ENCODE measurements at regions not wholly inside any gene's neighbourhood (a gene's known extent, or its start where the extent isn't known, plus 50 kb on each side); places are given as distances from the start of the nearest gene placed in this dataset.

DNA sequence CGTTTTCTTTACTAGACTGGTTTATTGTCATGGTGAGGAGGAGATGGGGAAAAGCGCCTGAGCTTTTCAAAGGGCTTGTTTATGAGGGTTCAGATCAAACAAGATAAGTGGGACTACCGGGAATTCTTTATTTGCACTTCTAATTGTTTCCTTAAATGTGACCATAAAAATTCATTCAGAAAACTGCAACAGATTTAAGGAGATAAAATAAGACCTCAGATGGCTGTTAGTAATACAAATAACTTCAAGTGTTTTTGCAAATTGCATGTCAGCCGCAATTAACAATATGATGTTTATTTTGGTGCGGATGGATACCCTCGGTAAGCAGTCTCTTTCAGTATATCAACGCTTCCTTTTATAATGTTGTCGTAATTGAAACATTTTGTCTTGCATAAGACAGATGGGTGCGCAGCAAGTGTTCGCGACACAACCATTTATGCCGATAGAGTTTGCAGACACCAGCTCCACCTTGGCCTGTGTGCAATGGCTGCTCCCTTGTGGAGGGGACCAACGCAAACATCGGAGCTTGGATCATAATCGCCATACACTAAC is 151.0 kb downstream of the C4orf33 start:
- no peak for TF ChIP-seq ARNT (IDR thresholded peaks at IDR 0.05)
- no peak for TF ChIP-seq ZNF384 (IDR thresholded peaks at IDR 0.05)
- TF ChIP-seq FOXM1 (IDR thresholded peaks at IDR 0.05; ENCODE audit: borderline replicate concordance), result no peak
- TF ChIP-seq BHLHE40 (IDR thresholded peaks at IDR 0.05; ENCODE audit: borderline replicate concordance), result no peak
- no peak for TF ChIP-seq NFRKB (IDR thresholded peaks at IDR 0.05)
- no peak for TF ChIP-seq ELF4 (IDR thresholded peaks at IDR 0.05)
- TF ChIP-seq FOXK2 (IDR thresholded peaks at IDR 0.05), result no peak
- peak; percentile 95 for TF ChIP-seq FOXA1 (IDR thresholded peaks at IDR 0.05)
- no peak for TF ChIP-seq SP1 (IDR thresholded peaks at IDR 0.05)
- TF ChIP-seq TARDBP (IDR thresholded peaks at IDR 0.05), result no peak
- TF ChIP-seq LEF1 (IDR thresholded peaks at IDR 0.05; ENCODE audit: borderline replicate concordance), result peak; percentile 64; the same call in 1 of the 2 replicates
- TF ChIP-seq L3MBTL2 (conservative IDR thresholded peaks at IDR 0.05), result no peak
- TF ChIP-seq, protein P1, sequence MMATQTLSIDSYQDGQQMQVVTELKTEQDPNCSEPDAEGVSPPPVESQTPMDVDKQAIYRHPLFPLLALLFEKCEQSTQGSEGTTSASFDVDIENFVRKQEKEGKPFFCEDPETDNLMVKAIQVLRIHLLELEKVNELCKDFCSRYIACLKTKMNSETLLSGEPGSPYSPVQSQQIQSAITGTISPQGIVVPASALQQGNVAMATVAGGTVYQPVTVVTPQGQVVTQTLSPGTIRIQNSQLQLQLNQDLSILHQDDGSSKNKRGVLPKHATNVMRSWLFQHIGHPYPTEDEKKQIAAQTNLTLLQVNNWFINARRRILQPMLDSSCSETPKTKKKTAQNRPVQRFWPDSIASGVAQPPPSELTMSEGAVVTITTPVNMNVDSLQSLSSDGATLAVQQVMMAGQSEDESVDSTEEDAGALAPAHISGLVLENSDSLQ (IDR thresholded peaks at IDR 0.05), result peak; percentile 78
- TF ChIP-seq CTBP1 (IDR thresholded peaks at IDR 0.05; ENCODE audit: borderline replicate concordance), result peak; percentile 69

Data from HEK293T (cell line).